ENCODE measurements at regions not wholly inside any gene's neighbourhood (a gene's known extent, or its start where the extent isn't known, plus 50 kb on each side); places are given as distances from the start of the nearest gene placed in this dataset.
"Not testable (repeated sequence)": the region's sequence is repeated elsewhere in the genome, so short reads cannot be mapped to it uniquely, and the experiment has no call there.

DNA sequence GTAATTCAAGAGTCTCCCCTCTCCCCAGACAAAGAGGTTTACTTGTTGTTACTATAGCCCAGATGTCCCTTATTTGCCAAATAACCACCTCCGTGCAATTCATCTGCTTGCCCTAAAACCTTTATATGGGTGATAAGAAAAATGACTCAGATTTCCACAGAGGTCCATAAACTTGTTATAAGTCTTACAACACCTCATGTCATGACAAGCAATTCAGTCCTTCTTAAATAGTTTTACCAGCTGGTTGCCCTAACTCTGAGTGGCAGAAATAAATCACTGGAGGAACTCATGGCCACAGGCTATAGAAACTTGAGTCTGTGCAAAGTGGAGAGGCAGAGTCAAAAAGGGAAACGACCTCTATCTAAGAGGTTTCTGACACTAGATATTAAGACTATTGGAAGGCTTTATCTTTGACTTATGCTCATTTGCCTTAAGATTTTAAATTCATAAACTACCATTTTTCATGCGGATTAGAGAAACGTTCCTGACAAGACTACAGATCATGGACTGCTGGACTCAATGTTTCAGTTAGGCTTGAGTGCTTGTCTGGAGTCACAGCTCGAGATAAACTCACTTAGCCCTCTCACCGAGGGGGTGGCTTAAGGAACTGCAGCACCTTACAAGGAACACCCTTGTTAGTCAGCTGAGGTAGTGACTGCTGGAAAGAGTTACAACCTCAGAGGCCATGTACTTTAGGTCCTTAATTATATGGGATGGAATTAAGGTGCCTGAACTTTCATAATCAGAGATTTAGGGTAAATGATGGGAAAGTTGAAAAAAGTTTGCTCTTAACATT, 662.5 kb upstream of the USP24 start:
- Mint-ChIP-seq H3K9me3 (no peaks in the 10 kb centered on the region), H3K36me3 (ENCODE audit: low read depth) (no peaks in the 10 kb centered on the region), H3K4me3 (ENCODE audit: low read depth) (no peak overlapping the region), H3K27ac (no peak overlapping the region), H3K4me1 (ENCODE audit: low read depth) (no peaks in the 10 kb centered on the region), H3K27me3 (ENCODE audit: low read depth) (no peaks in the 10 kb centered on the region)
- no peak for DNase-seq (ENCODE audit: low spot score)
- intact Hi-C loops (cut with micrococcal nuclease), result no loop called here

DNA sequence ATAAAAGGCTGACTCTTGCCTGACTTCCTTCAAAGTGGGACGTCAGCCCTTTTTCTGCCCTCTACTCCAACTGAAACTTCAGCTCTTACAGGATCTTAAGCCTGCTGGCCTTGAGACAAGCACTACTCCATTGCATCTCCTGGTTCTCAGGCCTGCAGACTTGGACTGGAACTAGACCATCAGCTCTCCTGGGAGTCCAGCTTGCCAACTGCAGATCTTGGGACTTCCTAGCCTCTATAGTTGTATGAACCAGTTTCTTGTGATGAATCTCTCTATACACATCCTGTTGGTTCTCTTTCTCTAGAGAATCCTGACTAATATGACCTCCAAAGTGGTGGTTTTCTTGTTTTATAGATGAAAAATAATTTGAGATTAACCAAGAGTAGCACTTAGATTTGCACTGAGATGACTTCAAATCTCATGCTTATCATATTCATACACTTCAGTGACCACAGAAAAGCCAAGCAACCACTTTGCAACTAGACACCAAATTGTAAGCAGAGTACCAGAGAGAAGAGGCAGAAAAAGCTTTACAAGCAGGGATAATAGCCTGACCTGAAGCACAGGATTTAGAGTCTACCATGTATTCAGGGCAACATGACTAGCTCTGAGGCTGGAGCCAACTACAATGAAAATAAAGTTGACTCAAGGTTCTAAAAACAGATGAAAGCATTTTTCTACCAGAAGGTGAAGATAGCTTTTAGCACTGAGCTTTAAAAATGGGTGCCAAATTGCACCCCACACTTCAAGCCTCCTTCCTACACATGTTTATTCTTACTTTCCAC, 661.3 kb upstream of the USP24 start:
- intact Hi-C loops (cut with micrococcal nuclease), result no loop called here
- Mint-ChIP-seq H3K27ac (no peak overlapping the region), H3K4me3 (ENCODE audit: low read depth) (no peak overlapping the region), H3K9me3 (no peaks in the 10 kb centered on the region), H3K27me3 (ENCODE audit: low read depth) (no peaks in the 10 kb centered on the region), H3K36me3 (ENCODE audit: low read depth) (no peaks in the 10 kb centered on the region), H3K4me1 (ENCODE audit: low read depth) (no peaks in the 10 kb centered on the region)
- DNase-seq (ENCODE audit: low spot score), result no peak

DNA sequence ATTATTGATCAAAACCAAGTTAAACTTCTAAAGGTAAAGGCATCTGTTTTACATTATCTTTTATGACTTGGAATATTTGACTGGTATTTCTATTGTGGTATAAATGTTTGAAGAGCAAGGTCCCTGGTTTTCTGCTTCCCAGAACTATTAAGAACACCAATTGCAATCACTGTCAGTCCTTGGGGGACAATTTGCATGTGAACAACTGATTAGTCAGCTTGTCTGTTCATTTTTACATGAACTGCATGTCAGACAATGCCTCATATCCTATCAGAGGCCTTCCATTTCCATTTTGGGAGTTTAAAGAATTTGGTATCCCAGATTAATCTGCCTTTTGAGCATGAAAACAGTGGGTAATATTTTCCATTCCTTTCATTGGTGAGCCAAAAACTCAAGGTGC, 654.9 kb upstream of the USP24 start:
- Mint-ChIP-seq H3K4me3 (ENCODE audit: low read depth) (no peak overlapping the region), H3K4me1 (ENCODE audit: low read depth) (no peaks in the 10 kb centered on the region), H3K27me3 (ENCODE audit: low read depth) (no peaks in the 10 kb centered on the region), H3K9me3 (no peaks in the 10 kb centered on the region), H3K27ac (no peak overlapping the region), H3K36me3 (ENCODE audit: low read depth) (no peaks in the 10 kb centered on the region)
- intact Hi-C loops (cut with micrococcal nuclease), result no loop called here
- no peak for DNase-seq (ENCODE audit: low spot score)

DNA sequence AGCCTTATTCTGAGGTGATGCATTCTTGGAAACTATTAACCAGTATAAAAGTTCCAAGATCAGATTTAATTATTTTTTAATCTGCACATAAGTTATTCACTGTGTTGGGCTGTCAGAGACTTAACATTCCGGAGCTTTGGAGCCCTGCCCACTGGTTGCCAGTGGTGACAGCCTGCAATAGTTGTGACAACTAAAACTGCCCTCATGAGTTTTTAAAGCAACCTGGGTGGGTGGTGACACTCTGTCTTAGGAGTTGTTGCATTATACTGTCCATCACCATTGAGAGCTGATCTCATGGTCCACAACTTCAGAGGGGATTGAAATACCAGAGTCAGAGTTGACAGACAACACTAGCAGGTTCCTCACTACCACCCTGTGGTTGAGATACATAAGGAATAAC, 653.9 kb upstream of the USP24 start:
- intact Hi-C loops (cut with micrococcal nuclease), result no loop called here
- Mint-ChIP-seq H3K4me1 (ENCODE audit: low read depth) (no peaks in the 10 kb centered on the region), H3K27ac (no peak overlapping the region), H3K4me3 (ENCODE audit: low read depth) (no peak overlapping the region), H3K36me3 (ENCODE audit: low read depth) (no peaks in the 10 kb centered on the region), H3K27me3 (ENCODE audit: low read depth) (no peaks in the 10 kb centered on the region), H3K9me3 (no peaks in the 10 kb centered on the region)
- no peak for DNase-seq (ENCODE audit: low spot score)

DNA sequence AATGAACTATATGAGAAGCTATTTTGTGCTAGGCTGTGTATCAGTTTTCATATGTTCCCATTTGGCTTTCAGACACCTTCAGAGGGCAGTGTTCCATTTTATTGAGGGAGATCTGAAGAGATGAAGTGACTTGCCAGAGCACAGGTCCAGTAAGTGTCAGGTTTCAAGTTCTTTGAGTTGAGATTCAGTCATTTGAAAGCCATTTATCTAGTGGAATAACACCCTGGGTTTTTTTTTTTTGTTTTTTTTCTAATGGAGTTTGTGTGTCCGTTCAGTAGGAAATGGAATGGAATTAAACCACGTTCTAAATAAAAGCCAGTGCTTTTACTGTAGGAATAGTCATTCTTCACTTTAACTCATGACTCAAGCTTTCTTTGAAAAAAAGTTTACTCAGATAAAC, 652.9 kb upstream of the USP24 start:
- intact Hi-C loops (cut with micrococcal nuclease), result no loop called here
- H3K27ac Mint-ChIP-seq, result no peak overlapping the region
- no peaks in the 10 kb centered on the region for H3K36me3 Mint-ChIP-seq (ENCODE audit: low read depth)
- H3K9me3 Mint-ChIP-seq, result no peaks in the 10 kb centered on the region
- no peaks in the 10 kb centered on the region for H3K4me1 Mint-ChIP-seq (ENCODE audit: low read depth)
- H3K27me3 Mint-ChIP-seq (ENCODE audit: low read depth), result no peaks in the 10 kb centered on the region
- DNase-seq (ENCODE audit: low spot score), result no peak
- no peak overlapping the region for H3K4me3 Mint-ChIP-seq (ENCODE audit: low read depth)

DNA sequence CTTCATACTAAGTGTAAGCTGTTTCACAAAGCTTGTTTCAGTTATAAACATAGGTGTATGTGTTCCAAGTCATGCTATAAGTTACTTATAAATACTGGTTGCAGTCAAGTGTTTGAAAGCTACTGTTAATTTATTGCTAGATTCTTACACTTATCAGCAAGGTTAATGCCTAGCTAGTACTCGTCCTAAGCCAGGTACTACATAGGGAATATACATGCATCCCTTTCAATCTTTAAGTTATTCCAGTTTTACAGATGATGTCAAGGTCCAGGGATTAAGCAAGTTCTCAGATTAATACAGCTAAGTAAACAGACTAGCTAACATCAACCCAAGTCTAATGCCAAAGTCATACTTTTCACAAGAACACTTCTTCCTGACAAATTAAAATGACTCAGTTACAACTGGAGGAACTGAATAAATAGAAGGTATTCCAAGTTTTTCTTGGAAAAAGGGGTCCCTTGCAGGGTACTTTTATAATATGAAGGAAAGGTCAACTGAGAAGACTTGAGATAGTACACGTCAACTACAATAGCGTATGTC, 652.2 kb upstream of the USP24 start:
- no peaks in the 10 kb centered on the region for H3K9me3 Mint-ChIP-seq
- H3K27ac Mint-ChIP-seq, result no peak overlapping the region
- intact Hi-C loops (cut with micrococcal nuclease), result no loop called here
- no peaks in the 10 kb centered on the region for H3K36me3 Mint-ChIP-seq (ENCODE audit: low read depth)
- H3K27me3 Mint-ChIP-seq (ENCODE audit: low read depth), result no peaks in the 10 kb centered on the region
- DNase-seq (ENCODE audit: low spot score), result no peak
- H3K4me3 Mint-ChIP-seq (ENCODE audit: low read depth), result no peak overlapping the region
- no peaks in the 10 kb centered on the region for H3K4me1 Mint-ChIP-seq (ENCODE audit: low read depth)

DNA sequence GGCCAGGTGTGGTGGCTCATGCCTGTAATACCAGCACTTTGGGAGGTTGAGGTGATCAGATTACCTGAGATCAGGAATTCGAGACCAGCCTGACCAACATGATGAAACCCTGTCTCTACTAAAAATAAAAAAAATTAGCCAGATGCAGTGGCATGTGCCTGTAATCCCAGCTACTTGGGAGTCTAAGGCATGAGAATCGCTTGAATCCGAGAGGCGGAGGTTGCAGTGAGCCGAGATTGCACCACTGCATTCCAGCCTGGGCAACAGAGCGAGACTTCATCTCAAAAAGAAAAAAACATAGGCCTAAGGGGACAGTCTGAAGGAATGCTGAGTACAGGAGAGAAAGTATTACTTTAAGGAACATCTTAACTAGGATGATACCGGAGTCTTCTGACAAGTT, 650.6 kb upstream of the USP24 start:
- H3K27ac Mint-ChIP-seq; H3K36me3 Mint-ChIP-seq (ENCODE audit: low read depth); H3K9me3 Mint-ChIP-seq; intact Hi-C loops (cut with micrococcal nuclease); H3K27me3 Mint-ChIP-seq (ENCODE audit: low read depth); H3K4me1 Mint-ChIP-seq (ENCODE audit: low read depth); DNase-seq (ENCODE audit: low spot score); H3K4me3 Mint-ChIP-seq (ENCODE audit: low read depth): not testable (repeated sequence)

DNA sequence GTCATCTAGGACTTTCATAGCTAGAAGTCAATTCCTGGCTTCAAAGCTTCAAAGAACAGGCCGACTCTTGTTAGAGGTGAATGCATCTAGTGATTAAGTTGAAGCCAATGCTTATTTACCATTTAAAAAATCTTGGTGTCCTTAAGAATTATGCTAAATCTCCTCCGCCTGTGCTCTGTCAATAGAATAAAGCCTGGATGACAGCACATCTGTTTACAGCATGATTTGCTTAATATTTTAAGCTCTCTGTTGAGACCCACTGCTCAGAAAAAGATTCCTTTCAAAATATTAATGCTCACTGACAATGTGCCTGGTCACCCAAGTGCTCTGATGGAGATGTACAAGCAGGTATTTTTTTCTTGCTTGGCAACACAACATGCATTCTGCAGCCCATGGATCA, 649.1 kb upstream of the USP24 start:
- intact Hi-C loops (cut with micrococcal nuclease), result no loop called here
- no peak for DNase-seq (ENCODE audit: low spot score)
- Mint-ChIP-seq H3K36me3 (ENCODE audit: low read depth) (no peaks in the 10 kb centered on the region), H3K27ac (no peak overlapping the region), H3K27me3 (ENCODE audit: low read depth) (no peaks in the 10 kb centered on the region), H3K4me3 (ENCODE audit: low read depth) (no peak overlapping the region), H3K4me1 (ENCODE audit: low read depth) (no peaks in the 10 kb centered on the region), H3K9me3 (no peaks in the 10 kb centered on the region)

DNA sequence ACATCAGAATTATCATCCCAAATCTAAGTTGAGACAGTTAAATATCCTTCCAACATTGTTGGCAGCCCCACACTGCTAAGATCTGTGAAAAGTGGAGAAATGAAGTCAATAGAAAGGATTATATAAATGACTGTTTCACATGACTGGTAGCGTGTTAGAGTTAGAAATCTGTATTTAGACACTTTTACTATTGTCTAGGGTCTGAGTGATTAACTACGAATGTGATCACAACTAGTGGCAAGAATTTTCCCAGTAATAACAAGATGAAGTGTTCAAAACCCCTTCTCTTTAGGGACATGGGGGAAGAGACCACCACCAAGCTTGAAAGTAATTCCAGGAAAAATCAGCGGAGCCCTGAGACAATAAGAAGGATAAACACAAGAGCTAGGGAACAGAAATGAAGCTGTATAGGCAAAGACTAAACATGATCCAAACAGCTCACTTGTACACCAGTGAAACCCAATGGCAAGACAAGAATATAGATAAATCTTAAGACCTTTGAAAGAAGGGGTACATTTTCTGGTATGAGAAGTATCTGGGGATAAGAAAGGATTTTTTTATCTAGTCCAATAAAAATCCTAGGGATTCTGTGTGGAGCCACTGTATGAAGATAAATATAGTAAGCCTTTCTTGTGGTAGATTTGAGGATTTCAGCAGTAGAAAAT, 646.6 kb upstream of the USP24 start:
- intact Hi-C loops (cut with micrococcal nuclease), result no loop called here
- Mint-ChIP-seq H3K27me3 (ENCODE audit: low read depth) (no peaks in the 10 kb centered on the region), H3K9me3 (no peaks in the 10 kb centered on the region)

DNA sequence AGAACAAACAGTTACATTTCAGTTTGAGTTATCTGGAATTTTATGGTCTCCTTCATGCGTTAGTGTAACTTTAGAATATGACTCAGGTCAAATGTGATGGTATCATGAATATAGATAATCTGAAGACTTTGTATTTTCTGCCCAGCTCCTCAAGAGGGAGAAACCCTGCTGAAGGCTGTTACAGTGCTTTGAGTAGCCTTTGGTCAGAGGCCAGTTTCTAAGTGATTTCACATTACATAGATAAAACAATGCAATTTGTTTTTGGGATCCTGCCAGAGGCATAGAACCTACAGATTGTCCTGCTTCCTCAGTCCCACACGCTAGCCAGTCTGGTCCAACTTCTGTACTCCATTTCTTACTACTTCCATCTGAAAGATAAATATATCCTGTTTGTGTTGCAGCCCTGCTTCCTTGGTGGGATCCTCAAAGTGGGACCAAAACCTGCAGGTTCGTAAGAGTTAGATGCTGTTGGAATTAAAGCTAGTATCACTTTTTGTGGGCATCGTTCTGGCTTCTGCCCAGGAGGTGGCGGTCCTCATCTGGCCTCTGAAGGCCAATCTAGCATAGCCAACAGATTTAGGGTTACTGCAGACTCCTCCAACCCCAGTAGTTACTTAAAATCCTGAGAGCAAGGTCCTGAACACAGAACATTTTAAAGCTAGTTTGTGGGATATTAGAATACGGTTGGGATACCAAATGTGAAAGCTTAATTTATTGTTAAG, 645.8 kb upstream of the USP24 start:
- Mint-ChIP-seq H3K27me3 (ENCODE audit: low read depth) (no peaks in the 10 kb centered on the region), H3K4me1 (ENCODE audit: low read depth) (no peaks in the 10 kb centered on the region), H3K27ac (no peak overlapping the region), H3K36me3 (ENCODE audit: low read depth) (no peaks in the 10 kb centered on the region), H3K4me3 (ENCODE audit: low read depth) (no peak overlapping the region), H3K9me3 (no peaks in the 10 kb centered on the region)
- intact Hi-C loops (cut with micrococcal nuclease), result no loop called here
- no peak for DNase-seq (ENCODE audit: low spot score)

More for the DNA sequence above, 646.6 kb upstream of the USP24 start:
- Mint-ChIP-seq H3K4me1 (ENCODE audit: low read depth) (no peaks in the 10 kb centered on the region), H3K27ac (no peak overlapping the region), H3K36me3 (ENCODE audit: low read depth) (no peaks in the 10 kb centered on the region), H3K4me3 (ENCODE audit: low read depth) (no peak overlapping the region)
- DNase-seq (ENCODE audit: low spot score), result no peak

DNA sequence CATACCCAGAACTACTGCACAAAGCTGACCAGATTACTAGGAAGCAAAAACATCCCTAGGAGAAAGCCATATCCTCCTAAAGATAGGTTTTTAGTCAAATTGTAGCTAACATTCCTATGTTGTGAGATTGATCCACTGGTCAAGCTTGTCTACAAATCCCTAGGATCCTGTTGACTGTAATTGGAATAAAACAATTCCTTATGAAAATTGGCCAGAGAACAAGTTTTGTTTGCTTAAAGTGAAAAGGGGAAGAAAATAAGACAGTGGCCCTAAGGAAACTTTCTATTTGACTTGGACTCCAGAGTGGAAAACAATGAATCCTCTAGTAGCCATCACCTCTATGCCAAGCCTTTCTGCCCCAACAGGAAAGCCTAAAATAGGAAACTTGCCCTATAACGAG, 645.2 kb upstream of the USP24 start:
- H3K27me3 Mint-ChIP-seq (ENCODE audit: low read depth), result no peaks in the 10 kb centered on the region
- H3K9me3 Mint-ChIP-seq, result no peaks in the 10 kb centered on the region
- intact Hi-C loops (cut with micrococcal nuclease), result no loop called here
- no peaks in the 10 kb centered on the region for H3K4me1 Mint-ChIP-seq (ENCODE audit: low read depth)
- H3K36me3 Mint-ChIP-seq (ENCODE audit: low read depth), result no peaks in the 10 kb centered on the region
- no peak for DNase-seq (ENCODE audit: low spot score)
- H3K4me3 Mint-ChIP-seq (ENCODE audit: low read depth), result no peak overlapping the region
- H3K27ac Mint-ChIP-seq, result no peak overlapping the region

DNA sequence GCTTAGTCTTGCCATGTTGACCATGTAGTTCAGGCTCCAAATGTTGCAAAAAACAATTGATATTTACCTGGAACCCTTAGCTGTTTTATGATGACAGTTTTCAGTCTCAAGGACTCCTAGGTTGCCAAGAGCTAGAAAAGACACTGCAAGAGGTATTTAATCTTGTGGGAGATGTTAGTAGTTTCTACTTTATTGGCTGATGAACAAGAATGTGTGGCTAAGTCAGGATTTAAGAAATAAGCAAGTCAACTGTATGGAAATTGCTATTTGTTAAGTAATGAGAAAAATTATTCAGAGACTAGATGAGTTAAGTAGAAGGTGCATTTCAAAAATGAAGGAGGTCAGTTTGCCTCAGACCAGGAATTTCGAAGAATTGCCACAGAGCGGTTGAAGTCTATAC, 639.7 kb upstream of the USP24 start:
- no peak for DNase-seq (ENCODE audit: low spot score)
- no peaks in the 10 kb centered on the region for H3K9me3 Mint-ChIP-seq
- no peaks in the 10 kb centered on the region for H3K27me3 Mint-ChIP-seq (ENCODE audit: low read depth)
- H3K4me3 Mint-ChIP-seq (ENCODE audit: low read depth), result no peak overlapping the region
- H3K4me1 Mint-ChIP-seq (ENCODE audit: low read depth), result no peaks in the 10 kb centered on the region
- no peaks in the 10 kb centered on the region for H3K36me3 Mint-ChIP-seq (ENCODE audit: low read depth)
- no peak overlapping the region for H3K27ac Mint-ChIP-seq
- intact Hi-C loops (cut with micrococcal nuclease), result no loop called here
